Astrocyte of the spinal cord (primary cell): ENCODE measurements at regions not wholly inside any gene's neighbourhood (a gene's known extent, or its start where the extent isn't known, plus 50 kb on each side); places are given as distances from the start of the nearest gene placed in this dataset.

ENCODE experiments used
- DNase-seq: peaks from one replicate; pipeline ENCODE4 v3.0.0; 2011; ENCODE audit warnings: low read depth, low spot score
- H3K4me3 ChIP-seq: 2 replicates; pipeline ENCODE4 v1.5.1; 2011; ENCODE audit warnings: low read depth, mild to moderate bottlenecking, low read length, moderate library complexity
- in situ Hi-C: cut with HindIII; loops from 2 replicates; pipeline ENCODE4 v1.10.0; 2017; ENCODE audit warnings: low sequenced_read_pairs
- TF ChIP-seq, protein P1 (sequence below): IDR thresholded peaks from 2 replicates; pipeline ENCODE4 v1.5.1; 2012; ENCODE audit warnings: low read depth, mild to moderate bottlenecking, low read length, inconsistent platforms

DNA sequence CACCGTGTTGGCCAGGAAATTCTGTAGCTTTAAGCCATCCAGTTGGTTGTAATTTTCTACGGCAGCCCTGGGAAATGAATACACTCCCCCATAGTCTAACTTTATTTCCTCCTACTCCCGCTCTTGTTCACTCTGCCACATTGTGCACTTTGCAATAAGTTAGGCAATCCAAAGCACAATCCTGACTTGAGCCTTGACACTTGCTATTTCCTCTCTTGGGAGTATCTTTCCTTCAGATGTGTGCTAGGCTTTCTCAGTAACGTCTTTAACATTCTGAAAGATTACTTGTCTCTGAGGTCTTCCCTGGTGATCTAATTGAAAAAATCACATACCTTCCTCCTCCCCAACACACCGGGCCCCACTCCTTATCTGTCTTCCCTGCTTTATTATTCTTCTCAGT is 65.9 kb upstream of the RAB27B start:
- no peak for DNase-seq
- in situ Hi-C loops = no loop called here
- H3K4me3 ChIP-seq = no peak overlapping the region
- TF ChIP-seq, protein P1, sequence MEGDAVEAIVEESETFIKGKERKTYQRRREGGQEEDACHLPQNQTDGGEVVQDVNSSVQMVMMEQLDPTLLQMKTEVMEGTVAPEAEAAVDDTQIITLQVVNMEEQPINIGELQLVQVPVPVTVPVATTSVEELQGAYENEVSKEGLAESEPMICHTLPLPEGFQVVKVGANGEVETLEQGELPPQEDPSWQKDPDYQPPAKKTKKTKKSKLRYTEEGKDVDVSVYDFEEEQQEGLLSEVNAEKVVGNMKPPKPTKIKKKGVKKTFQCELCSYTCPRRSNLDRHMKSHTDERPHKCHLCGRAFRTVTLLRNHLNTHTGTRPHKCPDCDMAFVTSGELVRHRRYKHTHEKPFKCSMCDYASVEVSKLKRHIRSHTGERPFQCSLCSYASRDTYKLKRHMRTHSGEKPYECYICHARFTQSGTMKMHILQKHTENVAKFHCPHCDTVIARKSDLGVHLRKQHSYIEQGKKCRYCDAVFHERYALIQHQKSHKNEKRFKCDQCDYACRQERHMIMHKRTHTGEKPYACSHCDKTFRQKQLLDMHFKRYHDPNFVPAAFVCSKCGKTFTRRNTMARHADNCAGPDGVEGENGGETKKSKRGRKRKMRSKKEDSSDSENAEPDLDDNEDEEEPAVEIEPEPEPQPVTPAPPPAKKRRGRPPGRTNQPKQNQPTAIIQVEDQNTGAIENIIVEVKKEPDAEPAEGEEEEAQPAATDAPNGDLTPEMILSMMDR = no peak

- TF ChIP-seq, protein P1 = no peak
- no peak for DNase-seq
- in situ Hi-C loops = no loop called here
- no peak overlapping the region for H3K4me3 ChIP-seq
Observed at GRCh38 chr18:54764786-54765185, 63.5 kb upstream of the RAB27B start.

GRCh38 chr18:54765636-54766375 is 62.5 kb upstream of the RAB27B start:
- TF ChIP-seq, protein P1 = no peak
- no peak for DNase-seq
- in situ Hi-C loops = no loop called here
- H3K4me3 ChIP-seq = no peak overlapping the region

GRCh38 chr18:54766634-54767033 is 61.6 kb upstream of the RAB27B start:
- TF ChIP-seq, protein P1 = no peak
- peak; percentile 7 for DNase-seq
- in situ Hi-C loops = no loop called here
- H3K4me3 ChIP-seq = no peak overlapping the region

- TF ChIP-seq, protein P1 = no peak
- no peak overlapping the region for H3K4me3 ChIP-seq
- DNase-seq = no peak
- in situ Hi-C loops = no loop called here
Observed at GRCh38 chr18:54767098-54767497, 61.2 kb upstream of the RAB27B start.

DNA sequence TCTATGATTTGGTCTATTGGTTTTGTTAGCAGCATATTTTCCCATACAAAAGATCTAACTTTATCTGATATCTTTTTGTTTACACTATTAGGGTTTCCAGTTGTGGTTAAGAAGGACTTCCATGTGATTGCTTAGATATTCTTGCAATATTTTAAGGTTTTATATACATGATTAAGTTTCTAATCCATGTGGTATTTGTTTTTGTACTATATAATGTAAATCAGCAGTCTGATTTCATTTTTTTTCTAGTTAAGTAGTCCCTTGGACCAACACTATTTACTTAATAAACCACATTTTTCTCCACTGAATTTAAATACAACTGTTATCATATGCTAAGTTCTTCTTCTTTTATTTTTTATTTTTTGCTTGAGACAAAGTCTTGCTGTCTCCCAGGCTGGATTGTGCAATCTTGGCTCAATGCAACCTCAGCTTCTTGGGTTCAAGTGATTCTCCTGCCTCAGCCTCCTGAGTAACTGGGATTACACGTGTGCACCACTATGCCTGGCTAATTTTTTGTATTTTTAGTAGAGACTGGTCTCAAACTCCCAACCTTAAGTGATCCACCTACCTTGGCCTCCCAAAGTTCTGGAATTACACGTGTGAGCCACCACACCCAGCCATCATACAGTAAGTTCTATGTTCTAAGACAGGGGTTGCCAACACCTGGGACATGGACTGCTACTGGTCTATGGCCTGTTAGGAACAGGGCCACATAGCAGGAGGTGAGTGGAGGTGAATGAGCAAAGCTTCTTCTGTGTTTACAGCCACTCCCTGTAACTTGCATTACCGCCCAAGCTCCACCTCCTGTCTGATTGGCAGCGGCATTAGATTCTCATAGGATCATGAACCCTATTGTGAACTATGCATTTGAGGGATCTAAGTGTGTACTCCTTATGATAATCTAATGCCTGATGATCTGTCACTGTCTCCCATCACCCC is 58.5 kb upstream of the RAB27B start:
- H3K4me3 ChIP-seq = no peak overlapping the region
- in situ Hi-C loops = no loop called here
- DNase-seq = no peak
- TF ChIP-seq, protein P1 = no peak
